ENCODE measurements at regions not wholly inside any gene's neighbourhood (a gene's known extent, or its start where the extent isn't known, plus 50 kb on each side); places are given as distances from the start of the nearest gene placed in this dataset.

GRCh38 chr2:58907644-58908043 is 666.5 kb upstream of the FANCL start:
- Mint-ChIP-seq H3K4me3 (ENCODE audit: unreplicated experiment) (no peak overlapping the region), H3K4me1 (ENCODE audit: unreplicated experiment) (no peaks in the 10 kb centered on the region), H3K27me3 (ENCODE audit: unreplicated experiment) (no peaks in the 10 kb centered on the region), H3K9me3 (ENCODE audit: unreplicated experiment) (no peaks in the 10 kb centered on the region), H3K27ac (ENCODE audit: unreplicated experiment) (no peak overlapping the region), H3K36me3 (ENCODE audit: low read depth, unreplicated experiment) (no peaks in the 10 kb centered on the region)
- TF ChIP-seq CTCF (IDR thresholded peaks at IDR 0.05; ENCODE audit: unreplicated experiment) = no peak
- DNase-seq (ENCODE audit: low spot score) = no peak

- no peak for DNase-seq (ENCODE audit: low spot score)
- H3K27ac Mint-ChIP-seq (ENCODE audit: unreplicated experiment) = no peak overlapping the region
These were observed 665.0 kb upstream of the FANCL start for GRCh38 chr2:58906081-58906645.

GRCh38 chr2:58904095-58904494 is 663.0 kb upstream of the FANCL start:
- no peak overlapping the region for H3K27ac Mint-ChIP-seq (ENCODE audit: unreplicated experiment)
- H3K36me3 Mint-ChIP-seq (ENCODE audit: low read depth, unreplicated experiment) = no peaks in the 10 kb centered on the region
- no peaks in the 10 kb centered on the region for H3K27me3 Mint-ChIP-seq (ENCODE audit: unreplicated experiment)
- no peak for TF ChIP-seq CTCF (IDR thresholded peaks at IDR 0.05; ENCODE audit: unreplicated experiment)
- DNase-seq (ENCODE audit: low spot score) = no peak
- no peaks in the 10 kb centered on the region for H3K9me3 Mint-ChIP-seq (ENCODE audit: unreplicated experiment)
- H3K4me1 Mint-ChIP-seq (ENCODE audit: unreplicated experiment) = no peaks in the 10 kb centered on the region
- no peak overlapping the region for H3K4me3 Mint-ChIP-seq (ENCODE audit: unreplicated experiment)

More at GRCh38 chr2:58906081-58906645, 665.0 kb upstream of the FANCL start:
- no peak for TF ChIP-seq CTCF (IDR thresholded peaks at IDR 0.05; ENCODE audit: unreplicated experiment)
- no peaks in the 10 kb centered on the region for H3K4me1 Mint-ChIP-seq (ENCODE audit: unreplicated experiment)
- H3K27me3 Mint-ChIP-seq (ENCODE audit: unreplicated experiment) = no peaks in the 10 kb centered on the region
- H3K36me3 Mint-ChIP-seq (ENCODE audit: low read depth, unreplicated experiment) = no peaks in the 10 kb centered on the region
- no peaks in the 10 kb centered on the region for H3K9me3 Mint-ChIP-seq (ENCODE audit: unreplicated experiment)
- no peak overlapping the region for H3K4me3 Mint-ChIP-seq (ENCODE audit: unreplicated experiment)

GRCh38 chr2:58903427-58903826 is 662.3 kb upstream of the FANCL start:
- H3K27me3 Mint-ChIP-seq (ENCODE audit: unreplicated experiment) = no peaks in the 10 kb centered on the region
- TF ChIP-seq CTCF (IDR thresholded peaks at IDR 0.05; ENCODE audit: unreplicated experiment) = no peak
- no peak for DNase-seq (ENCODE audit: low spot score)
- H3K9me3 Mint-ChIP-seq (ENCODE audit: unreplicated experiment) = no peaks in the 10 kb centered on the region
- no peak overlapping the region for H3K4me3 Mint-ChIP-seq (ENCODE audit: unreplicated experiment)
- no peaks in the 10 kb centered on the region for H3K36me3 Mint-ChIP-seq (ENCODE audit: low read depth, unreplicated experiment)
- H3K4me1 Mint-ChIP-seq (ENCODE audit: unreplicated experiment) = no peaks in the 10 kb centered on the region
- H3K27ac Mint-ChIP-seq (ENCODE audit: unreplicated experiment) = no peak overlapping the region

GRCh38 chr2:58900246-58901027 is 659.3 kb upstream of the FANCL start:
- H3K27ac Mint-ChIP-seq (ENCODE audit: unreplicated experiment) = no peak overlapping the region
- no peak for DNase-seq (ENCODE audit: low spot score)
- no peak for TF ChIP-seq CTCF (IDR thresholded peaks at IDR 0.05; ENCODE audit: unreplicated experiment)
- no peaks in the 10 kb centered on the region for H3K4me1 Mint-ChIP-seq (ENCODE audit: unreplicated experiment)
- no peaks in the 10 kb centered on the region for H3K9me3 Mint-ChIP-seq (ENCODE audit: unreplicated experiment)
- no peaks in the 10 kb centered on the region for H3K27me3 Mint-ChIP-seq (ENCODE audit: unreplicated experiment)
- no peaks in the 10 kb centered on the region for H3K36me3 Mint-ChIP-seq (ENCODE audit: low read depth, unreplicated experiment)
- H3K4me3 Mint-ChIP-seq (ENCODE audit: unreplicated experiment) = no peak overlapping the region
